ENCODE measurements at regions not wholly inside any gene's neighbourhood (a gene's known extent, or its start where the extent isn't known, plus 50 kb on each side); places are given as distances from the start of the nearest gene placed in this dataset.

DNA sequence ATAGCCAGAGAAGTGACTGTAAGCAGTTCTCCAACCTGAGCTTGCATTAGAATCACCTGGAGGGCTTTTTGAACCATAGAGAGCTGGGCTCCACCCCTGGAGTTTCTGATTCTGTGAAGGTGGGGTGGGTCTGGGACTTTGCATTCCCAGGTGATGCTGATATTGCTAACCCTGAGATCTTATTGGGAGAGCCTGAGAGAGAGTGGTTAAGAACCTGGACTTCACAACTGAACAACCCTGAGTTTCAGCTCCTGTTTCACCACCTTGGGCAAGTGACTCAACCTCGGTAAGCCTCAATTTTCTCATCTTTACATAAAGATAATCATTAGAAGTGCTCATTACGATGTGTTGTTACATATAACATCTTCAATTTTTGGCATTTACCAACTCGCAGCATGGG, 498.6 kb downstream of the EBF1 start:
- no peak for DNase-seq
- Histone ChIP-seq H3K4me1 (no peaks in the 10 kb centered on the region), H3K9me3 (no peaks in the 10 kb centered on the region), H3K36me3 (no peaks in the 10 kb centered on the region), H3K27me3 (no peaks in the 10 kb centered on the region), H3K4me3 (no peak overlapping the region), H3K27ac (no peak overlapping the region)
- TF ChIP-seq POLR2AphosphoS5 (IDR thresholded peaks at IDR 0.05), result no peak
- TF ChIP-seq CTCF (IDR thresholded peaks at IDR 0.05), result no peak
- TF ChIP-seq EP300 (IDR thresholded peaks at IDR 0.05), result no peak
- TF ChIP-seq POLR2A (IDR thresholded peaks at IDR 0.05), result no peak
- WGBS, 2 donors, result 83 to 95% methylated on average over 3 of the region's 3 CpGs
- ATAC-seq (ENCODE audit: low FRiP score in 2 of 2), result no peak

DNA sequence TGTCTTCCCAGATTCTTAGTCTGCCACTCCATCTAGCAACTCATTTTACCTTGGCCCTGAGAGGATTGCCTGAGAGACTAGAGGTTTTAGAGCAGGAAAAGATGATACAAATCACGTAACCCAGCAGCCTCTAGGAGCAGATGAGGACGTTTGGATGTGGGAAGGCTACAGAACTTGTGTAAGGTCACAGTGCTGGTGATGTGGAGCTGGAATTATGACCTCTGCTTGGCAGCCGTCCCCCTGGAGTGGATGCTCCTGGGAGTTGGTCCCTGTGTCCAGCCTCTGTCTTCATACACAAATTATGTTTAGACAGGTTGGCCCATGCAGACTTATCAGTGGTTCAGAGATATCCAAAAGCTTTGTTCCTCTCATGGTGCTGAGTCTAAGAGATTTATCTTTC, 499.0 kb downstream of the EBF1 start:
- DNase-seq, result no peak
- no peak overlapping the region for H3K4me3 ChIP-seq
- no peak for ATAC-seq (ENCODE audit: low FRiP score in 2 of 2)
- no peaks in the 10 kb centered on the region for H3K9me3 ChIP-seq
- no peaks in the 10 kb centered on the region for H3K4me1 ChIP-seq
- H3K27me3 ChIP-seq, result no peaks in the 10 kb centered on the region
- H3K27ac ChIP-seq, result no peak overlapping the region
- H3K36me3 ChIP-seq, result no peaks in the 10 kb centered on the region
- 40 to 69% methylated on average over 1 to 3 of the region's 3 CpGs for WGBS, 2 donors
- TF ChIP-seq POLR2A (IDR thresholded peaks at IDR 0.05), result no peak
- TF ChIP-seq POLR2AphosphoS5 (IDR thresholded peaks at IDR 0.05), result no peak
- TF ChIP-seq CTCF (IDR thresholded peaks at IDR 0.05), result no peak
- no peak for TF ChIP-seq EP300 (IDR thresholded peaks at IDR 0.05)

DNA sequence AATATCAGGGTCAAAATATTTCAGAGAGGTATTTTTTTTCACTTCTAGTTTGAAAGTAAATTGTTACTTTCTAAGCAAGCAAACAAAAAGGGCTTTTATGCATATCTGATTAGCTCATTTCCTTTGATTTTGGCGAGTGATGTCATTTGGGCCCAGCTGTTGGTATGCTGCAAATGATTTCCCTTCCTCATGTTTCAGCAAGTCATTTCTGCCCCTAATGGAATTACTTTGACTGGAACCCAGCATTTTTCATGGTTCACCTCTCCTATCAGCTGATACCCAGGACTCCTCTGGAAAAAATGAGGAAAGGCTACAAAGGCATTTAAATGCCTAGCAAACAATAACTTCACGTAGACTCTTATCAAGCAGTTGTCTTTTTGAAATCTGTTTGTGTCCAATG, 500.6 kb downstream of the EBF1 start:
- WGBS, 2 donors, result 66 to 69% methylated on average over 2 of the region's 2 CpGs
- H3K36me3 ChIP-seq, result no peaks in the 10 kb centered on the region
- no peaks in the 10 kb centered on the region for H3K4me1 ChIP-seq
- DNase-seq, result no peak
- TF ChIP-seq POLR2A (IDR thresholded peaks at IDR 0.05) (no peak), POLR2AphosphoS5 (IDR thresholded peaks at IDR 0.05) (no peak), EP300 (IDR thresholded peaks at IDR 0.05) (no peak)
- H3K27me3 ChIP-seq, result no peaks in the 10 kb centered on the region
- peak in 1 of 2 donors; percentile 35 for ATAC-seq (ENCODE audit: low FRiP score in 2 of 2)
- H3K9me3 ChIP-seq, result no peaks in the 10 kb centered on the region
- H3K27ac ChIP-seq, result no peak overlapping the region
- no peak overlapping the region for H3K4me3 ChIP-seq

- WGBS, 2 donors, result 84 to 86% methylated on average over 5 of the region's 5 CpGs
- no peak for ATAC-seq (ENCODE audit: low FRiP score in 2 of 2)
- H3K4me1 ChIP-seq, result peaks cover 0 to 8% (median 4%) of the 10 kb centered on the region in 4 donors
Observed at GRCh38 chr5:158594595-158595242, 505.0 kb downstream of the EBF1 start.

GRCh38 chr5:158593925-158594324, 505.8 kb downstream of the EBF1 start:
- Histone ChIP-seq H3K27me3 (no peaks in the 10 kb centered on the region), H3K36me3 (no peaks in the 10 kb centered on the region), H3K4me3 (no peak overlapping the region), H3K27ac (no peak overlapping the region), H3K4me1 (peaks cover 0 to 8% (median 4%) of the 10 kb centered on the region in 4 donors), H3K9me3 (no peaks in the 10 kb centered on the region)
- DNase-seq, result no peak
- TF ChIP-seq EP300 (IDR thresholded peaks at IDR 0.05) (no peak), POLR2AphosphoS5 (IDR thresholded peaks at IDR 0.05) (no peak), CTCF (IDR thresholded peaks at IDR 0.05) (no peak)
- 80 to 95% methylated on average over 1 of the region's 1 CpG for WGBS, 2 donors
- no peak for ATAC-seq (ENCODE audit: low FRiP score in 2 of 2)

More at GRCh38 chr5:158594595-158595242, 505.0 kb downstream of the EBF1 start:
- H3K4me3 ChIP-seq, result no peak overlapping the region
- no peaks in the 10 kb centered on the region for H3K9me3 ChIP-seq
- TF ChIP-seq CTCF (IDR thresholded peaks at IDR 0.05) (no peak), POLR2AphosphoS5 (IDR thresholded peaks at IDR 0.05) (no peak), POLR2A (IDR thresholded peaks at IDR 0.05) (no peak), EP300 (IDR thresholded peaks at IDR 0.05) (no peak)
- no peak overlapping the region for H3K27ac ChIP-seq
- H3K36me3 ChIP-seq, result no peaks in the 10 kb centered on the region
- DNase-seq, result no peak
- no peaks in the 10 kb centered on the region for H3K27me3 ChIP-seq
